Neutrophil (primary cell): ENCODE measurements at regions not wholly inside any gene's neighbourhood (a gene's known extent, or its start where the extent isn't known, plus 50 kb on each side); places are given as distances from the start of the nearest gene placed in this dataset.

Source experiments
- H3K27ac ChIP-seq: fragments of 200-600 bp; sonication (generic); 2 replicates; pipeline ENCODE4 v1.5.1; 2016; ENCODE audit warnings: mild to moderate bottlenecking, moderate library complexity
- H3K27me3 ChIP-seq: fragments of 200-600 bp; sonication (generic); 2 replicates; pipeline ENCODE4 v1.6.0; 2016; ENCODE audit warnings: mild to moderate bottlenecking
- H3K36me3 ChIP-seq: fragments of 200-600 bp; sonication (generic); 2 replicates; pipeline ENCODE4 v1.5.1; 2017
- H3K4me1 ChIP-seq, 2 experiments: fragments of 200-600 bp in 1 of 2; sonication (generic) in 1 of 2; 1 replicate in 1 of 2; 2 replicates in 1 of 2; pipeline versions ENCODE4 v1.5.1 to v1.6.1; 2013 to 2016; ENCODE audit warnings: low read depth in 1 of 2, low read length in 1 of 2, mild to moderate bottlenecking in 1 of 2, moderate library complexity in 1 of 2; ENCODE audit not compliant: control insufficient read depth in 1 of 2, insufficient read depth in 1 of 2
- H3K4me3 ChIP-seq, 2 experiments: fragments of 200-600 bp in 1 of 2; sonication (generic) in 1 of 2; 1 replicate in 1 of 2; 2 replicates in 1 of 2; pipeline ENCODE4 v1.5.1; 2013 to 2016; ENCODE audit warnings: low read depth in 1 of 2, low read length in 1 of 2, mild to moderate bottlenecking in 1 of 2, moderate library complexity in 1 of 2
- H3K9me3 ChIP-seq: fragments of 200-600 bp; sonication (generic); 2 replicates; pipeline ENCODE4 v1.5.1; 2016
- TF ChIP-seq, protein P1 (sequence below): fragments of 200-600 bp; sonication (generic); IDR thresholded peaks from 2 replicates; pipeline ENCODE4 v1.5.1; 2016; ENCODE audit warnings: antibody characterized with exemption

DNA sequence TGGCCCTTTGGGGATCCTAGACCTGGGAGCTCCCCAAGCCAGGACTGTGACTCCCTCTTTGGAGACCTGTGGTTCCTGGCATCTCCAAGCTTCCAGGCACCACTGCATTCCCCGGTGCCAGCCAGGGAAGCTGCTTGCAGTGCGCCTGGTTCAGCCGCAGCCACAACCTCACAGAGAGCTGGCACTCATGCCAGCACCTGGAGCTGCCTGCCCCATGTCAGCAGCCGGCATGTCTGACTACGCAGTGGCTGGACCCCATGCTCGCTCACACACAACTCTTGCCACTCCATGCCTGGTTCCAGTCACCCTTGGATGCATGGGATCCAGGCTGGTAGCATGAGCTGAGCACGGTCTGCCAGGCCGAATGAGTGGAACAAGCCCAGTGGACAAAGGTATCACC is 426.6 kb downstream of the LRRIQ3 start:
- Histone ChIP-seq H3K36me3 (no peaks in the 10 kb centered on the region), H3K9me3 (no peaks in the 10 kb centered on the region), H3K27me3 (no peaks in the 10 kb centered on the region), H3K4me1 (no peaks in the 10 kb centered on the region), H3K4me3 (no peak overlapping the region), H3K27ac (no peak overlapping the region)
- TF ChIP-seq, protein P1, sequence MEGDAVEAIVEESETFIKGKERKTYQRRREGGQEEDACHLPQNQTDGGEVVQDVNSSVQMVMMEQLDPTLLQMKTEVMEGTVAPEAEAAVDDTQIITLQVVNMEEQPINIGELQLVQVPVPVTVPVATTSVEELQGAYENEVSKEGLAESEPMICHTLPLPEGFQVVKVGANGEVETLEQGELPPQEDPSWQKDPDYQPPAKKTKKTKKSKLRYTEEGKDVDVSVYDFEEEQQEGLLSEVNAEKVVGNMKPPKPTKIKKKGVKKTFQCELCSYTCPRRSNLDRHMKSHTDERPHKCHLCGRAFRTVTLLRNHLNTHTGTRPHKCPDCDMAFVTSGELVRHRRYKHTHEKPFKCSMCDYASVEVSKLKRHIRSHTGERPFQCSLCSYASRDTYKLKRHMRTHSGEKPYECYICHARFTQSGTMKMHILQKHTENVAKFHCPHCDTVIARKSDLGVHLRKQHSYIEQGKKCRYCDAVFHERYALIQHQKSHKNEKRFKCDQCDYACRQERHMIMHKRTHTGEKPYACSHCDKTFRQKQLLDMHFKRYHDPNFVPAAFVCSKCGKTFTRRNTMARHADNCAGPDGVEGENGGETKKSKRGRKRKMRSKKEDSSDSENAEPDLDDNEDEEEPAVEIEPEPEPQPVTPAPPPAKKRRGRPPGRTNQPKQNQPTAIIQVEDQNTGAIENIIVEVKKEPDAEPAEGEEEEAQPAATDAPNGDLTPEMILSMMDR, result no peak

DNA sequence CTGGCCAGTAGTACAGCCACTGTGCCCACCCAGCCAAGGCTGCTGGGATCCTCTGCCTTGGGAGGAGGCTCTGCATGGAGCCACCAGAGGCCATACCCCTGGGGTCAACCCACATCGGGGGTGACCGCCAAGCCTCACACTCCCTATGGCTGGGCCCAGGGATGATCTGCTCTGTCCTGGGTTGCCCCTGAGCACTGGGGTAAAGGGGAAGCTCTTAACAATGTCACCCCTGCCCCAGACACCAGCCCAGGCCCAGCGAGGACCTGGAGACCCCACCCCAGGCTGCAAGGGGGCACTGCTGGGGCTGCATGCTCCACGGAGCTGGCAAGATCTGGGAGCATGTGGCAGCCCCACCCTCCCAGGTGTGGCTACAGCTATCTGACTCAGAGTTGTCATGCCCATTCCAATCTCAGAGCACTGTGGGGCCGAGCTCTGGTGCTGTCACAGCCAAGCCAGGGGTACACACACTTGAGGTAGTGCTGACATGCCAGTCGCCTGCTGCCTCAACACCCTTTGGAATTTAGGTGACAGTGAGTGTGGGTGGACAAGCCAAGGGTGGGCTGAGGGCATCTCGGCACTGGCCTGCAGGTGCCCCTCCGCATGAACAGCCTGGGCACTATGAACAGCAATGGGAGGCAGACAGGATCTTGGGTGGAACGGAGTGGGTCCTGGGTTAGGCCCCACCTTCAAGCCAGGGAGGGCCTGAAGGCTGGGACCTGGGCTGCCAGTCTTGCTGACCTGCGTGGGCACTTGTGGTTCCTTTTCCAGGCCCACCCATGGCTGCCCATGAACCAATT is 427.7 kb downstream of the LRRIQ3 start:
- Histone ChIP-seq H3K36me3 (no peaks in the 10 kb centered on the region), H3K4me3 (no peak overlapping the region), H3K9me3 (no peaks in the 10 kb centered on the region), H3K27ac (no peak overlapping the region), H3K4me1 (no peaks in the 10 kb centered on the region), H3K27me3 (no peaks in the 10 kb centered on the region)
- TF ChIP-seq, protein P1, result no peak

DNA sequence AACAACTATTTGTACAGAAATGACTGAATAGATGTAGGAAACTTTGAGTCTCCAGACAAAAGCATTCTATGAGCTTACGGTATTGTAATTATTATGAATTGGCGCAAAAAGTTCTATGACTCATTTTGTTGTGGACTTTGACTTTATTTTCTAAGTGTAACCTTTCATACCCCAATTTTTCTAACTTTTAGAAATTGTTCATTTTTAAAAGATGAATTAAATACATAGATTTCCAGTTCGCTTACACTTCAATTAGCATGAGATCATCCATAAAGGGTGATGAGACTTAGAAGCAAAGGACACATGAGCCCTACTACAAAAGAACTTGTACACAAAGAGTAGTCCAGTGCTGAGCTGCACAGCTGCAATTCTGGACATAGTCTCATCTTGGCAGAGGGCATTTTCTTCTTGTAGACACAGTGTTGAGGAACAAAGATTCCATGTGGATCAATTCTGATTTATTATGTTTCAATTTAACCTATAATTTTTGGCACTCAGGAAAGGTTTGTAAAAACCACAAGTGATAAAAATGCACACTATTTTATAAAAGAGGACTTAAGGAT is 431.1 kb downstream of the LRRIQ3 start:
- no peak overlapping the region for H3K27ac ChIP-seq
- no peaks in the 10 kb centered on the region for H3K4me1 ChIP-seq
- H3K27me3 ChIP-seq, result no peaks in the 10 kb centered on the region

GRCh38 chr1:73765551-73766233 is 432.3 kb downstream of the LRRIQ3 start:
- H3K4me3 ChIP-seq, result no peak overlapping the region
- no peaks in the 10 kb centered on the region for H3K36me3 ChIP-seq
- H3K4me1 ChIP-seq, result no peaks in the 10 kb centered on the region
- no peaks in the 10 kb centered on the region for H3K9me3 ChIP-seq
- H3K27ac ChIP-seq, result no peak overlapping the region
- TF ChIP-seq, protein P1, result no peak
- H3K27me3 ChIP-seq, result no peaks in the 10 kb centered on the region

More for the DNA sequence above, 431.1 kb downstream of the LRRIQ3 start:
- Histone ChIP-seq H3K4me3 (no peak overlapping the region), H3K36me3 (no peaks in the 10 kb centered on the region), H3K9me3 (no peaks in the 10 kb centered on the region)
- TF ChIP-seq, protein P1, result no peak

DNA sequence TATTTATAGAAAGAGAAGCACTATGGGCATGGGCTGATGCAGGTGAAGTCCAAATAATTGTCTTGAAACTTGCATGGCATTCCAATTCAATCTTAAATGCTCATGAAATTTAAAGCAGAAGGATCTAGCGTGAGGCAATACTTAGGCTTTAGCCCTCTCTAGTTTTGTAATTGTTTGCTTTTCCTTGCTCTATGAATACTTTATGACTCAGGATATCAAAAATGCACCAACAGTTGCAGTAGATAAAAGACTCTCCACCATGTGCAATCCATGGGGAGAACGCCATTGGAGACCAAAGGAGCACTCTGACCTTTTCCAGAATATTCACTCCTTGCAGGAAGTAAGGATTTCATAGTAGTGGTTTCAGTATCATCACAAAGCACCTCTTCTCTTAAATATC is 436.4 kb downstream of the LRRIQ3 start:
- Histone ChIP-seq H3K27me3 (no peaks in the 10 kb centered on the region), H3K4me1 (no peaks in the 10 kb centered on the region), H3K36me3 (no peaks in the 10 kb centered on the region), H3K27ac (no peak overlapping the region), H3K4me3 (no peak overlapping the region), H3K9me3 (no peaks in the 10 kb centered on the region)
- TF ChIP-seq, protein P1, result no peak
